SIG-M5 treated with dmso at 0.1 percent for 504 hours (cell line): ENCODE measurements at regions not wholly inside any gene's neighbourhood (a gene's known extent, or its start where the extent isn't known, plus 50 kb on each side); places are given as distances from the start of the nearest gene placed in this dataset.
A peak's percentile ranks its signal among the peaks of the same experiment; 100 is the strongest.

Experiments
- DNase-seq: peaks from one replicate; lab custom pipeline; 2025; ENCODE audit not compliant: unreplicated experiment; lab: John Stamatoyannopoulos, UW

DNA sequence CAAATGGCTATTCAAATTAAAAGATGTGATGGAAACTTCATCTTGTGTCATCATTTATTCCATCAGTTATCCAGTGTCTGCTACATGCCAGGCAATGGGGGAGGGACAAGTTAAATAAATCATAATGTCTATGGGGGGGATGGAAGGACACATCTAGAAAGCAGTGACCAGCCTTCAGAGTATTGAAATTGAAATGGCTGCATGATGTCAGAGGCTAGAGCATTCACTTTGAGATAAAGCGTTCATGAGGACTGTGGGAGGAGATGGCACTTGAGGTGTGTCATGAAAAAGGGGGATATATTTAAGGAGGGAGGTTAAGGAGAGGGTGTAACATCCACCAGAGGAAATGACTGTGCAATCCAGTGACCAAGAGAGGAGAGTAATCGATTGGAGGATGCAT is 50.6 kb downstream of the SLIT2 start:
- DNase-seq = no peak

DNA sequence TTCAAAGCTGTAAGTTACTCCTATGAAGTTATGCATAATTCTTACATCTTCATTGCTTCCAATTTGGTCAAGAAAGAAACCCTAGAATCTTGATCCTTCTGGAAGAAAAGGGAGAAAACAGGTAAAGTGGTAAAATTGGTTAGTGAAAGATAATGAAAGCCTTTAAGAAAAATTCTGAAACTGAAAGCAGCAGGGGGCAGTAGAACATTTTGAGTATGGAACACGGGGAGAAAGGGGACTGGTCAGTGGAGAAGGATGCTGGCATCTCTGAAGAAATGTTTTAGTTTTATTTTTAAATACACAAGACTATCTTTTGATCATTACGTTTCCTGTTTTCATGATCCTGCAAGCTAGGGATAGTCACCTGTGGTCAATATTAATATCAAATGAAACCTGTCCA is 54.3 kb downstream of the SLIT2 start:
- DNase-seq = peak; percentile 14

DNA sequence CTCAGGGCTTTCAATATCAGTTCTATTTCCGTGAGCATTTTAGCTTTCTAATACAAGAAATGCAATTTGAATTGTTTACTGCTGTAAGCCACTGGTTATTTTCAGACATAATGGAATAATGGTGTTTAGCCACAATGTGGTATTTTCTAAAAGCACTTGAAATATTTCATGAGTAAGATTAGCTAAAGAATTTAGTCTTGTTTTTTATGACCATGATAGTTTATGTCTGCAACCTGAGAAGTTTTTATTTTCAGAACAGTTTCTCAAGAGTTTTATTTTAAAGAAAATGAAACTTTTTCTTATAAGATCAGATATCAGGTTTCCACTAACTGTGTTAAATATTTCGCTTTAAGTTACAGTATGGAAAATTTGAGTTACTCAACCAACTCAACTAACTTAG is 60.2 kb downstream of the SLIT2 start:
- no peak for DNase-seq

DNA sequence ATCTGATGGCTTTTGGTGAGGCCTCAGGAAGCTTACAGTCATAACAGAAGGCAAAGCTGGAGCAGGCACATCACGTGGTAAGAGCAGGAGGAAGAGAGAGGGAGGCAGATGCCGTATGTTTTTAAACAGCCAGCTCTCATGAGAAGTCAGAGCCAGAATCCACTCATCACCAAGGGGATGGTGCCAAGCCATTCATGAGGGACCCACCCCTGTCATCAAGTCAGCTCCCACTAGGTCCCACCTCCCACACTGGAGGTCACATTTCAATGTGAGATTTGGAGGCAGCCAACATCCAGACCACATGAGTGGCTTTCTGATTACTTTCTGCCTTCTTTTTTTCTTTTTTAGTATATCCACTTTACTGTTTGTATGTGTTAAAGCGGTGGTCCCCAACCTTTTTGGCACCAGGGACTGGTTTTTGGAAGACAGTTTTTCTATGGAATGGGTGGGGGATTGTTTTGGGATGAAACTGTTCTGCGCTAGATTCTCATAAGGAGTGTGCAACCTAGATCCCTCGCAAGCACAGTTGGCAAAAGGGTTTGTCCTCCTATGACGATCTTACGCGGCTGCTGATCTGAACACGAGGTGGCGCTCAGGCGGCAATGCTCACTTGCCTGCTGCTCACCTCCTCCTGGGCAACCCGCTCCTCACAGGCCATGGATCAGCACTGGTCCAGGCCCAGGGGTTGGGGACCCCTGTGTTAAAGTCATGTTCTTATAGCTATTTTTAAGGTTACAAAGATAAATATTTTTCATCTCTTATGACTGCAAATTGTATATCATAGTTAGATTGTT is 61.7 kb downstream of the SLIT2 start:
- no peak for DNase-seq

DNA sequence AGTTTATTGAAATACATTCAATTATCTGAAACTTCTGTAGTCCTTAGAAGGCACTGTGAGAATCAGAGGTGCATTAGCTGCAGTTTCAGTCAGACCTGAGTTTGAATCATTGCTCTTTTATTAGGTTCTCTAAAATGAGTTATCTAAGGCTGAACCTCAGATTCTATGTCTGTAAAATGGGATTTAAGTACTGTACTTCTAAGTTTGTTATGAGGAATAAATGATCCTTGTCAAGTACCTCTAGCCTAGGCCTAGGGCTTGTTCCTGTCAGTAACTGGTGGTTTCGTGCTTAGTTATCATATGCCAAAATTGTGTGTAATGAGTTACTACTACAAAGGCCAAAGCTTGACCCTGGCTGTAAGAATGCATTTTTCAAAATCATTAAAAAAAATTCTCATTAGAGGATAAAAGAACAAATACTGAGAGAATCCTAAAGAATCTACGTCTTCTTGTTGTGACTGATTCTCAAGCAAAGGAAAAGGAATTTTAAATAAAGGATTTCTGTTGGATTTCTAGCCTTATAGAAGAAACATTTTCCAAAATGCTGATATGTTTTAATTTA is 65.8 kb downstream of the SLIT2 start:
- no peak for DNase-seq

DNA sequence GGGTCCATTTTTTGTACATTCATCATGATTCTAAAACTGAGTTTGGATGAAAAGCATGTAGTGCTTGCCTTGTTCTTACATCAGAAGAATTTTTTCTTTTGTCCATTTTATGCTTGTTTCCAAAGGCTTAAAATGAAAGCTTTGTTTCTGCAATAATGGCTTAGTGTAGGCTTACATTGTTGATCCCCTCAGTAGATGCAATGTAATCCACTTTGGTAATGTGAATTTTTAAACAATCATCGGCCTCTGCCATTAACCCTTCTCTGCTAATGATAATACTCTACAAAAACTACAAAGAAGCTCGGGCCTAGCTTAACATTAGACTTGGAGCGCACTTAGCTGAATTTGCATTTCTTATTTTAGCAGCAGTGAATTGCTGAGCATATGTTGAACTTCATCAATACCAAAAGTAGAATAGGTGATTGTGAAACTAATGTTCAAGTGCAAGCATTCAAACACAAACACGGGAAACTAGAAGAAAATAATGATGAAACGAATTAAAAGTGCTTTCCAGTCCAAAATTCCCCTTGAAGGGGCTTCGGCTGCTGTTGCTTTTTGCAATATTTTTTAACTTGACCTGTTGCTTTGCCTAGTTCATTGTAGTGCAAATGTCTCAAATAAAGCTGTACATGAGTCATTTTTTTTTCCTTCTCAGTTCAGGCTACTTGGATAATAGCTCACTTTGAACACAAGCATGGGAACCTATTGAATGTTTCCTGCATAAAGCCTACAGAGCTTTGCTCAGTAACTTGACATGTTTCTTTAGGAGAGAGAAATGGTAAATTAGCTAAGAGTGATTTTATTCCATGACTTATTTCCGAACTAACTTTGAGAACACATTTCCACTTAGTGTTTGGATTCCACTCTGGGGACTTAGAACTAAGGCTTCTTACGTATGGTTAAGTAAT is 66.5 kb downstream of the SLIT2 start:
- no peak for DNase-seq

DNA sequence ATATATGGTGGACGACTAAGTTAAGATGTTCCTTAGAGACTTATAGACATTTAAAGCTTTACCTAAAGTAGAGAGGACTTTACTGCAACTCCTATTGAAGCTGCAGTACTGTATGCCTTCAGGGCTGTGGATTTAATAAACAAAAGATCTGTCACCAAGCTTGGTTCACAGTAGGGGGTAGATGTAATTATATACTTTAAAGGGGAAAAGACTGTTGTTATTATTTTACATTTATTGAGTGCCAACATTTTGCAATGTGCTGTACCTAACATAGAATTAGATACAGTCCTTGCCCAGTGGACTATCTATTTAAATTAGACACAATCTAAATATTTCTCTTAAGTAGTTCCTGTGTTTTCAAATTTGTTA is 67.2 kb downstream of the SLIT2 start:
- DNase-seq = no peak

DNA sequence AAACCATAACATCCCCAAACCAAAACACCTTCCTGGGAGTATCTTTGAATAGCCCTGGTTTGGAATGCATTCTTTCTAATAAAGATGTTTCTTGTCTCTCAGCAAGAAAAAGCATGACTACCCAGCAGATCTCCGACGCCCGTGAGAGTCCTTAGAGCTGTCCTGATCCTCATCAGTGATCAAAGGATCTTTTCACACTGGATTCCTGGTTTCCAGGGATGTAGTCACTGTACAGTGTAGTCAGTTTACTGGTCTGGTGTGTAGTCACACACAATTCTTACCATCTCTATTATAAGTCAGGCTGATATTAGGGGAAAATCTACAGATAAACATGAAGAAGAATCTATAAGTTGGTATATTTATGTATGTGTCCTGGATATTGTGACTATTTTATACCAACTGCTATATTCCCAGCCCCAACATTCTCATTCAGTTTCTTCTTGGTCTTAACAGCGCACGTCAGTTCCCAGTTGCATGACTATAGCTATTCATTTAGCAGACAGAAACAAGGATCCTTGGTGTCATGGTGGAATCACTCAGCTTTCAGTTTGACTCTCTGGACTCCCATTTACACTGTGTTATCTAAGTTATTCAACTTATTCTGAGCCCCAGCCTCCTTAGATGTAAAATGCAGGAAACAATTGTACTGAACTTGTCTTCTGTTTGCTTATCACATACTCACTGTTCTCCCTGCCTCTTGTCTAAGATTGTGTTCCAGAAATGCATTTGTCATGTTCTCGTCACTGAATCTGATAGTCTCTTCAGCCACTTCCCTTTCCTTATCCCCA is 68.3 kb downstream of the SLIT2 start:
- DNase-seq = no peak

DNA sequence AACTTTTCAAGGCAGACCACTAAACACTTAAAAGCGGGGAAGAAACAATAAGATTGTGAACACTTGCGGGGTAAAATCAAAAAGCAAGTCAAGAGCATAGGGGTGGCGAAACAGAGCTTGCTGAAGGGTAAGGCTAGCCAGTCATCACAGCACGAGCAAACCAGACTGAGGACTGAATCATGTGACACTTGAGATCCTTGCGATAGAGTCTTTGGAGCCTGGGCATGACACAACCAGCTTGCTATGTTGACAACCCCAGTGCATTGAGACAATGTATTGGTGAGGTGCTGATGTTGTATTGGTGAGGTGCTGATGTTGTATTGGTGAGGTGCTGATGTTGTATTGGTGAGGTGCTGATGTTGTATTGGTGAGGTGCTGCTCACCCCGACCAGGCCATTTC is 72.3 kb downstream of the SLIT2 start:
- DNase-seq = no peak

DNA sequence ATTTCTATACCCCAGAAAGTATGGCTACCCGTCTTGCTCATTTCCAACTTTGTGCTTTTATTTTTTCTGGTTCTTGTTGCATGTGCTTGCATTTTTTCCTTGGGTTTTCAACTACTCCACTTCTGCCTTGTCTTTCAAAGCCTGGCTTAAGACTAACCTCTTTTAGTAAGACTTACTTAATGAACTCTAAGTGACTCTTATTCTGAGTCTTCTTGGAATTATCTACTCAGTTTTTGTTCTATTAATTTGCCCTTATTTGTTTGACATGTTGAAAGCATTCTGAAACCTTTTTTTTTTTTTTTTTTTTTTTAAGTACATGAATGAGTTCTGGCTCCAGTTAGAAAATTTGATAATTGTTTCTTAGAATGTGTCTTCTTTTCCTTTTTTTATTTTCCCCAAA is 74.8 kb downstream of the SLIT2 start:
- no peak for DNase-seq

DNA sequence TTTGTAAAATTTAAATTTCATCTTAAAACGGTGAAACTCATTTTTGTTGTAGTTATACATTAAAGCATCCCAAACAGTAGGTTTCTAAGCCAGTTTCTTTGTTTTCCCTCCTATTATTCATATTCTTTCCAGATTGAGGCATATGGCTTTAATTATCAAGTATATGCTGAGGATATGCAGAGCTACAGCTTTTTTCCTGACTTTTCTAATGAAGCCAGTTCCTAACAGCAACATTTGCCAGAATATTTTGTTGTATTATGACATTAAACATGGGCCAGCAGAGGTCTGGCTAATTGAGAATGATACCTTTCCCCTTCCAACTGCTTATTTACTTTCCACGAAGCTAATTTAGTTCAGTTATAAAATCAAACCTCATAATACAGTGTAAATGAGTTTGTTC is 75.3 kb downstream of the SLIT2 start:
- no peak for DNase-seq

DNA sequence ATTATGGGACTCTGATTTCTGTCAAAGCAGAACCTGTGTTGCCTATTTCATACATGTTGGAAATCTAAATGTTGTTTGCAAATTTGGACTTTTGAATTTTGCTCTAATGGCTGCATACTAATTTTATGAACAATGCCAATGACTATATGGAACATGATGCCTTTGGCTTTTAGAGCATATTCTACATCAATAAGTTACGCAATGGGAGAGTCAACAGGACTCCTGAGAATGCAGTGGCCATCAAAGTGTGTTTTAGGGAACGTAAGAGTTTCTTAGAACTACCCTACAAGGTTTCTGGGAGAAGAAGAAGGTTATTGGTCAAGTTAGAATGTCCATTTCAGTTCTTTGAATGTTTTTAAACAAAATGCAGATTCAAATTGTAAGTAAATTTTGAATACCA is 76.1 kb downstream of the SLIT2 start:
- DNase-seq = no peak

DNA sequence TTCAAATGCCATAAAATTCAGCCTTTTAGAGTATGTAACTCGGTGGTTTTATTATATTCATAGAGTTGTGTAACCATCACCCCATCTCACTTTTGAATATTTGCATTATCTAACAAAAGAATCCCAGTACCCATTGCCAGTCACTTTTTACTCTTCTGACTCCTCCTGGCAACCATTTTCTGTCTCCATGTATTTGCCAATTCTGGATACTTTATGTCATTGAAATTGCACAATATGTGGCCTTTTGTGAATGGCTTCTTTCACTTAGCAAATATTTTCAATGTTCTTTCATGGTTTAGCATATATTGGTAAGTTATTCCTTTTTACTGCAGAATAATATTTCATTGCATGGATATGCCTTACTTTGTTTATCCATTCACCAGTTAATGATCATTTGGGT is 79.9 kb downstream of the SLIT2 start:
- no peak for DNase-seq

DNA sequence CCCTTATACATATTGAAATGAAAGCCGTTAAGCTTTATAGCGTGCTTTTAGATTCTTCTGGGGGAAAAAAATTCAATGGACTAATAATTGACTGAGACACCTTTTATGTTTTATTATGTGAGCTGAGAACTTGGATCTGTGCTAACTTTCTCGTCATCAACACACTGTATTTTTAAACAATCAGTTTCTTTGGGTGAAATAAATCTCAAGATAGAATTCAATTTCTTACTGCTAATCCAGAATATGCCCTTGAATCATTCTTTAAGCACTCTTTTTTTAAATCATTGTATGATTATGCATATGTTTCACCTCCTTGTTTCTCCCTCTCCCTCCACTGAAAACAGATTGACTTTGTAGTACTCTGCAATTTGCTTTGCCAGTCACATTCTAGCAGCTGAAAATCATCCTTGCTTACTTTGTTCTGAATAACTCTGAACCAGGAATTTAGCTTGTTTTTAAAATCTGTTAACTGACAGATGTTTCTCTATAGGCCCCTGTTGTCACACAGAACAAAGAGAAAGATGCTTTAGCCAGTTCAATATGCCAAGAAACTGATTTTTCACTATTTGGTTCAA is 81.5 kb downstream of the SLIT2 start:
- no peak for DNase-seq

DNA sequence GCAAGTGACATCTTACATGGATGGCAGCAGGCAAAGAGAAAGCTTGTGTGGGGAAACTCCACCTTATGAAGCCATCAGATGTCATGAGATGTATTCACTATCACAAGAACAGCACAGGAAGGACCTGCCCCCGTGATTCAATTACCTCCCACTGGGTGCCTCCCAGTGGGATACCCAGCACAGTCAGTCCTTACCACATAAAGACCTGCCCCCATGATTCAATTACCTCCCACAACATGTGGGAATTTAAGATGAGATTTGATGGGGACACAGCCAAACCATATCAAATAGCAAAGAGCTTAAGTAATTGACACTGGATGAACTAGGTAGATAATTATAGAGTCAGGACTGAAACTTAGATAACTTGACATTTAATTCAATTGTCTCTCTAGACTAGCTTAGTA is 85.6 kb downstream of the SLIT2 start:
- no peak for DNase-seq

DNA sequence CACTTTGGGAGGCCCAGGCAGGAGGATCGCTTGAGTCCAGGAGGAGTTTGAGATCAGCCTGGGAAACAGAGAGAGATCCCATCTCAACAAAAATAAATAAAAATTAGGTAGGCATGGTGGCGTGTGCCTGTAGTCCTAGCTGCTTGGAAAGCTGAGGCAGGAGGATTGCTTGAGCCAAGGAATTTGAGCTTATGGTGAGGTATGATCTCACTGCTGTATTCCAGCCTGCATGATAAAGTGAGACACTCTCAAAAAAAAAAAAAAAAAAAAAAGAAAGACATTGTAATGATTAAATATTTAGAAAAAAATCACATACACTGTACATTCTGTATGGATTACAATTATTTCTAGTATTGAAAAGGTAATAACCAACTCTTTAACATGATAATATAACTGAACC is 87.1 kb downstream of the SLIT2 start:
- DNase-seq = no peak

DNA sequence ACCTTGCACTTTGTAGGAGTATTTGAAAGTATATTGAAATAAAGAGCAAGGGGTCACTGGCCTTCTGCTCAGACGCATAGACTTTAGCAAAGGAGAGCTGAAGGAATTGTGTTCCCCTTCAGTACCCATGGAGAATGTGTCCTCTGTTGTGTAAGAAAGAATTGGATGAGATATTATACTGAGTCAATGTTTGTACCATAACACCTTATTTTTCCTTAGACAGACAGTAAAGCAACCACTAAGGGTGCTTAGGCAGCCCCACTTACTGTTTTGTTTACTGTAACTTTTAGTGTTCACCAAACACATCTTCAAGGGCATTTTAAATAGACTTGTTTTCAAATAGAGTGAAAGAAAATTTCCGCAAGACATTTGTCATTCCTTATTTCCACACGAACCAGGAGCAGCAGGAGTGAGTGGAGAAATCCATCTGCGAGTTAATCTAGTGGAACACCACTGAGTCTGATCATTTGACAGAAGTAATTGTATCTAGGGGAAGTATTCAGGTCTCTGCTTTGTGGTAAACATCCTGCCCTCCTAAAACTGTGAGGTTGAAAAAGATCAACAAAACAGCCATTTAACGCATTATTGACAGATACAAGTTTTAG is 89.5 kb downstream of the SLIT2 start:
- DNase-seq = no peak

DNA sequence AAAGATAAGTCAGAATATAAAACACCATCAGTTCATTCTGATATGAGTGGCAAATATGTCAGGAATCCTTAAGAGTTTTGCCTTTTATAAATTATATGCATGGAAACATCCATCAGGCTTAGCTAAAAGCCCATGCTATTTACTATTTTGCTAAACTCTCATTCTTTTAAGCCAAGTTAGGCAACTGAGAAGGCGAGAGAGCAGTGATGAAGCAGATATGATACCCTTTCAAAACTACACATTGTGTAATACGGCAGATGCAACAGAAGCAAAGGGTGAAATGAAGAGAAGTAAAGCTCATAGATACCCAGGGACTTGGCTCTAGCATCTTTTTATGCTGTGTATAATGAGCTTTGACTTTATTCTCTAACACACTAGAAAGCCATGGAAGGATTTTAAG is 95.8 kb downstream of the SLIT2 start:
- no peak for DNase-seq

DNA sequence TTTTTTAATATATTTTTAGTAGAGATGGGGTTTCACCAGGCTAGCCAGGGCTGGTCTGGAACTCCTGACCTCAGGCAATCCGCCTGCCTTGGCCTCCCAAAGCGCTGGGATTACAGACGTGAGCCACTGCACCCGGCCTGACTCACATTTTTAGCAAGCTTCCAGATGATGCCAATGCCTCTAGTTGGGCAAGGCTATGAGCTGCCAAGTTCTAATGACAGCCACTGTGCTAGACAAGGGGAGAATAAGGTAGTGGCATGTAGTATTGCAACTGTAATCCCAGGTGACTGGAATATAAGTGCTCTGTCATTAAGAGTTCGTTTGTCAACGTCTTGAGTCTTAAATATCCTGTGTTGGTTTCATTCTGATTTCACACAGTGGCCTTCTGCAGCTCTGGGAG is 96.7 kb downstream of the SLIT2 start:
- DNase-seq = no peak

DNA sequence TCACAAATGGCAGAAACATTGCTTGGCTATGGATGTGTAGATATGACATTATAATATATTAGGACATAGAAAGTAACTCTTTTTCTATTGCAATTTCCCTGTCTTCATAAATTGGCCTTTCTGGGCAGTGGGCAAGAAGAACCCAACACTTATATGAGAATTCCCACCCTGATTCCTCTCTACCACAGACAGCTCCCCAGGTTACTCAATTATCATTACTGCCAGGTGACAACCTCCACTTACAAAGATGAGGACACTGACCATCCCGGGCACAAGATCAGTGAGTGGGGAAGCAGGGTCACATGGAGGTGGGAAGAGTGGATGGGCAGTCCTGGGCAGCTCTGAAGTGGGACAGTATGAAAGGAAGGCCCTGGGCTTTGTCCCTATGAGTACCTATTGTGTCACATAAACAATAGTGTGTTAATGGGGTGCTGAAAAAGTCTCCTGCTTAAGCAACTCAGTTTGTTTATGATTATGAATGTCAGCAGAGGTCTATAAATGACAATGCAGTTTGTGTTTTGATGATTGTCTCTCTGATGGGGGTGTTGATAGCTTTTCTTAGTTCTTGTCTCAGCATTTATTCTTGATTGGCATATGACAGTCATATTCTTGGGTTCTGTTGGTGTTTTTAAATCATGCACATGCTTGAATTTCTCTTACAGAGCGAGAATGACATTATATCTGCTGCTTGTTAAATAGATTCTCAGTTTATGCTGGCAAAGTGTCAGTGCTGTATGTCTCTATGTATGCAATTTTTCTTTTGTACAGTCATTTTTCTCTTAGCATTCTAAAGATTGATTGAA is 99.9 kb downstream of the SLIT2 start:
- no peak for DNase-seq
